ENCODE measurements at regions not wholly inside any gene's neighbourhood (a gene's known extent, or its start where the extent isn't known, plus 50 kb on each side); places are given as distances from the start of the nearest gene placed in this dataset.
A peak's percentile ranks its signal among the peaks of the same experiment; 100 is the strongest.
"Not testable (repeated sequence)": the region's sequence is repeated elsewhere in the genome, so short reads cannot be mapped to it uniquely, and the experiment has no call there.

DNA sequence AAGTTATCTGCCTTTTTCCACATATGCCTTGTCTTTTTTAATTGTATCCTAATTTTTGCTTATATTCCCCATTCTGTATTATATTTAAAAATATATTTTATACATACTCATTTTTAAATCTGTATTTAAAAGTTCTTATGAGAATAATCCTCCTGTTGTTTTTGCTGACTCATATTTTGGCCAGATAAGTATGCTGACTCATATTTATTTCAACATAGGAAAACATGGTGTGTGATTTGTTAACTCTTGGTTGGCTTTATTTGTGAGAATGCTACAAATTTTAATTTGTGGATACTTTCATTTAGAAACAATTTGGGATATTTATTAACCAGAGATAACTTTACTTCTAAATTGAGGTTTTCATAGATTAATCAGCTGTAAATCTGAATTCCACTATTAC lies 587.7 kb downstream of the CPS1 start:
- DNase-seq (ENCODE audit: low spot score), result peak; percentile 34

DNA sequence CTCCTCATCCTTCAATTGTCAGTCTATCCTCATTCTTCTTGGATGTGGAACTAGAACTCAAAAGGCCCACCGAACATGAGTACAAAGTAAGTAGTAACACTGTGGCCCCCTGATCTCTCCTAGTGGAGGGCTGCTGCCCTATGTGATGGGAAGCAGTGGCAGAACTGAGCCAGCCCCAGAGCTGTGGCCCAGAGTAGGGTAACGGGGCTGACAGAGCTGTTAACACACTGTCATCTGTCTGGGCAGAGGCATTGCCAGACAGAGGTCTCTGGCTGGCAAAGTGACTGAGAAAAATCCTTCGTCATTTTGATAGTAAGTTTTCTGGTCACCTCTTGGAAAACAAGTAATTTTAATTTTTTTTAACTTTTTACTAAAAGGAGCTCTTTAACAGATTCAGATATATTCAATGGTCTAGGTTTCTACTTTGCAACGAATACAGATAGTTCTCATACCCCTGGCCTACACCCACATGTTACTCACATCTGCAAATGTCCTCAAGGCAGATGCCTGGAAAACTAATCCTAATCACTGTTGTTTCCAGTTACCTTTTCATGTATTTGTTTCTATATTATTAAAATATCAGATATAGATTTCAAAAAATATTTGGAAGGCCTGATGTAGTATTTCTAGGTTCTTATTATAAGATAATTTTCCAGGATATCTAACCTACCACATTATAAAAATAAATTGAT lies 588.7 kb downstream of the CPS1 start:
- DNase-seq (ENCODE audit: low spot score), result no peak

DNA sequence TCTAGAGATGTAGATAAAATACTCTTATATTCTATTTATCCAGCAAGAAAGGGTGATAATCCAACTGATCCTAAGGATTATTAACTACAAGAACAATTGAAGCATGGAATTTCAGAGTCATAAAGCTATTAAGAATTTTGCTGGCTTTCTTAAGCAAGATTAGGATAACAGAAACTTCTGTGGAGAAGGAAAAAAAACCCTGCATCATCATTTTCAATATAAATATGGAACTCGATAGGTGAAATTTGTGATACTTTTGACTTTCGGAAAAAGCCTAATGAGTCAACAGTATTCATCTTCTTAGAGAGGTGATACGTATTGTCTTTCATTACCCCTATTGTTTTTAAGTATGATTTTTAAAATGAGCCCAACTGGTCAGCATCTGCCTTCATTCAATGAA lies 593.3 kb downstream of the CPS1 start:
- no peak for DNase-seq (ENCODE audit: low spot score)

DNA sequence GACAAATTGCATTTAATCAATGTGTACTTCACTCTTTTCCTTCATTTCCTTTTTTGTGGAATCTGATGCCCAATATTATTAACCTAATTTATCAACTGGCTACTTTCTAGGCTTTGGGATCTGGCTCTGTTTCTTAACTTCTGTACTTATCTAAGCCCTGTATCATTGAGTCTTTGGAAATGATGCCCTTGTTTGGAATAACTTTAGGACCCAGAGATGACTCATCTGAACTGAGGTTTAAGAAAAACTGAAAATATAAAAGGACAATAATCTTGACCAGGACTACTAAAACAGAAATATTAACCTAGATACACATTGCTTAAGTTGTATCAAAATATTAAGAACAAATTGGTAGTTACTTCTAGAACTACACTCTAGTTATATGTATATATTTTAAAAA lies 600.8 kb downstream of the CPS1 start:
- DNase-seq (ENCODE audit: low spot score), result no peak

DNA sequence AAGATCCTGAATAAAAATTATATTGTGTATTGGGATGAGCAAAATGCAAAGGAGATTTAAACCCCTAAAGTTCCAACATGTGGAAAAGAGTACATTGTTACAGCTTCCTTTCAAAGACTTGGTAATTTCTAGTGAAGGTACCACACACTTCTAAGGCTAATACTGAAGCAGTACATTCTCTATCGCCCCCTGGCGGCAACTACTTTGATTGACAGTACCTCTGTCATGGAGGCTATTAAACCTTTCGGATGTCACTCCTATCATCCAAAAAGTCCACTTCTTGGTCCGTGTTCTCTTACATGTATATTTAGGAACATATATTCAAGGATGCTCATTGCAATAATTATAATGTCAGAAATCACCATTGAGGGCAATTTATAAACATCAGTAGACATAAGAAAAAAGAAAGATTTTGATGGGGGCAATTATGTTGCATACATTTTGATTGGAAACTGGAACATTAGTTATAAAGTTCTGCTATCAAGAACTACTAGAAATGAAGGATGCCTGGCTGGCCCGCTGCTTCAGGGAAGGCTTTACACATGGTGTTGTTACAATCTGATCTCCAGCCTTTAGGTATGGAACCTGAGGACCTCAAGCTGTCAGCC lies 601.6 kb downstream of the CPS1 start:
- peak; percentile 68 for DNase-seq (ENCODE audit: low spot score)

DNA sequence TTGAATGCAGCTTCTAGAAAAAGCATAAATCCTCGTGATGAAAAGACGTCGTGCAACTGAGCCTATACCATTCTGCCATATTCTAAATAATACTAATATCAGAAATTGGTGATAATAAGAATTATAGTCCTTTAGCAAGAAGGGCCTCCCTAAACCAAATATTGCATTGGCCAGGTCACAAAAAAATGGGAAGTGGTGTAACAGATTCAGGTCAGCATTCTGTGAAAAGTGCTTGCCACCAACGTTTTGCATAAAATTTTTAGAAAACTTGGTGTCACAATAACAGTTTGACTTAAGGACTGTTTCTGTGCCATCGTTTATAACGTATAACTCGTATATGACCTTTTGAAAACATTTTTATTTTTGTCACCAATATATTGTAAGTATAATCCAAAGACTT lies 603.6 kb downstream of the CPS1 start:
- DNase-seq (ENCODE audit: low spot score), result no peak

DNA sequence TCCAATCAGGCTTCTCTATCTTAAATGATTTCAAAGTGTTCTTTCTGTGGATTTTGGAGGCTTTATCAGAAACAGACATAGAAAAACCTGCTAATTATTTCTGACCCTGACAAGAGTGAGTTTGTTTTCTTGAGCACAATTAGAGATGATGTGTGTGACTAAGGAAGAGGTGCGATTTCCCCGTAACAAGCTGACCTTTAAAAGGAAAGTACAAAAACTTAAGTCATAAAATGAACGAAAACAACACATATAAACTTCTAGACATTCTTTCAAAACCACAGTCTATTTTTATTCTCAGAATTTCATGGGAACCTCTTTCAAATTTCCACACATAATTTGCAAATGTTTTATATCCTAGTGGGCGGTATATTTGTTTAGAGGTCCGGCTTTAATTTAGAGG lies 604.8 kb downstream of the CPS1 start:
- no peak for DNase-seq (ENCODE audit: low spot score)

DNA sequence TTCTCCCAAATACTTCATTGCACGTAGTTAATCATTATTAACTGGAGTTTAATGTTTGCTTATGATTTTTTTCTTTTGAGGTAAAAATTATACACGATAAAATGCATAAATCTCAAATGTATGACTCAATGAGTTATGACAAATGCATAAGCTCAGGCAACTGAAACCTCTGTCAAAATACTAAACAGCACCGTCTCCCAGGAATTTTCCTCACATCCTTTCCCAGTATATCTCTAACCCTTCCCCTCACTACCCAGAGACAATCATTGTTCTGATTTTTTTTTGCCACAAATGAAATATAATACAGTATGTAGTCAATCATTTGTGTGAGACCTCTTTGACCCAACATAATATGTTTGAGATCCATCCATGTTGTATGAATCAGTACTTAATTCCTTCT lies 606.5 kb downstream of the CPS1 start:
- peak; percentile 16 for DNase-seq (ENCODE audit: low spot score)

DNA sequence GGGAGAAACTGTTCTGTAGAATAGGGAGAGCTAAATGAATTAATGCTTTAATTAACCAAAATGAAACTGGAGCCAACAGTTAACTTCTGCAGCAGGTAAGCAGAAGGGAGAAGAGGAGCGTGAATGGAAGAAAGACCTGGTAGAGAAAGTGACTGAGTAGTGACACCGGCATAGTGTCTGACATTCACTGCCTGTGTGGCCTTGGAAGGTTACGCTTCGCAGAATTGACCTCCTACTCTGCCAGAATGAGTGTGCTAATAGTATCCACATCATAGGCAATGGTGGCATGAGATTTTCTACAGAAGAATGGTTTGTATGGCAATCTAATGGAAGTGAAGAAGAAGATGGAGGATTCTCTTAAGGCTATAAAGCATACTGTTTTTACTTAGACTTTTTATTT lies 614.4 kb downstream of the CPS1 start:
- no peak for DNase-seq (ENCODE audit: low spot score)

DNA sequence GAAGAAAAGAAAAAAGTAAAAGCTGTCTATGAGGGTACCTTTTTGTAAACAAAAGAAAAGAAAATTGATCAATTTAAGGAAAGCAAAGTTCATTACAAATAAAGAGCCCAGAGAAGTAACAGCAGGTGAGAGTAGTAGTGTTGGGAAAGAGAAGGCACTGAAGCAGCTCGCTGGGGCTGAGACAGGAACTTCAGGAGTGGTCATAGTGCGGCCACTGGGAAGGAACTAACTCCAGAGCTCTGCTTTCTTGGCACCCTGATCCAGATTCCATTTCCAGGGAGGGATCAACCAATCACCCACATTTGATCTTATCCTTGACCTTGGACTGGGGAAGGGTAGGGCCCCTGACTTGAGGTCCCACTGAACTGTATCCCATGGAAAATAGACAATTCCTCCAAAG lies 617.6 kb downstream of the CPS1 start:
- no peak for DNase-seq (ENCODE audit: low spot score)

DNA sequence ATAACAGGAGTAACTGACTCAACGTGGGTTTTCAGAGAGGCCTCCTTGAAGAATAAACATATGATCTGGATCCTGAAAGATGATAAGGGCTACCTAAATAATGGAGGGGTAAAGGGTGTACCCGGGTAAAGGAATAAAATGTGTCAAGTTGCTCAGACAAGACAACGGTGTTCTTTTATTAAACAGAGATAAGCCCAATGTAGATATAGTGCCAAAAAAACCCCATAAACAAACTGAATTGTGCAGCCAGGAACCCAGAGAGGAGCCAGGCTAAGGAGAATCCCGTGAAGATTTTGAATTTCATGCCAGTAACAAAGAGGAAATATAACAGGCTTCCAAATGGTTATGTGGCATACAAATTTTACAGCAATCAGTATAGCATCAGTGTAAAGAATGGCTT lies 618.2 kb downstream of the CPS1 start:
- DNase-seq (ENCODE audit: low spot score), result no peak

DNA sequence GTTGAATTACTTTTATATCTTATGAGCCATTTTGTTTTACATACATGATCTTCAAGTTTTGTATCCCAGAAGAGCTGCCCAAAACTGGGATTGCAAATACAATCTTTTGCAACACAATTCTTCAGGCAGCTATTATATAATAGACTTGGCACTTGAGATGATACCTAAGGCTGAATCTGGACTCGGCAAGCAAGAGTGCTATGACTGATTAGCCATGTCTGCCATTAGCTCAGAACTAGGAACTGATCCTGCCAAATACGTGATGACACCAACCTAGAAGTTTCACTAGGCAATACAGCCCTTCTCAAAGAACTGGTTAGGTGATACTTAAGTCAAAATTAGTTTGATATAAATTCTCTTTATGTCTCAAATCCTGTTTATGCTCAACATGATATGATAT lies 619.6 kb downstream of the CPS1 start:
- DNase-seq (ENCODE audit: low spot score), result no peak

DNA sequence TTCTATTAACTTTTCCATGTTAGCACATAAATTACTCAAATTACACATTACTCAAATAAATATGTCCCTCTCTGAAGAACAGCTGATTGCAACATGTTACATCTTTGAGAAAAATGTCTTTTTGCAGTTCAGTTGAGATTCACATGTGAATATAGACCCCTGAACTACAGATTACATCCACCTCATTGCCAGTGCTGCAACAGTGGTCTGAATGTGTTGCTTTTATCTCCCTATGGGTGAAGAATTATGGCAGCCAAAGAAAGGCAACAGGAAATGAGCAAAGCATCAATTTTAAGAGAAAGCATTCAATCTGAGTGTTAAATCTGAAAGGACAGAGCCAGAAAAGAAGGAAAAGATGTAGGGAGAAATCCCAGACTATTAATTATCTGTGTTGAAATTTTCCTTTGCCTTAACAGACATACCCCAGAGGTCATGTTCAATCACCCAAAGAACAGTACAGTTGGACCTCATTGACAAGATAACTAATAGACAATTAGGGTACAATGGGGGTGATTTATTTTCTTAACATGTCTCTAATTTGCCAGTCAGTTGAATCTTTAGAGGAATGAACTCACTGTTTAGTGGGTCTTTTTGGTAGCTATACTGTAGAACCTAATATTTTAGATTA lies 620.2 kb downstream of the CPS1 start:
- no peak for DNase-seq (ENCODE audit: low spot score)

DNA sequence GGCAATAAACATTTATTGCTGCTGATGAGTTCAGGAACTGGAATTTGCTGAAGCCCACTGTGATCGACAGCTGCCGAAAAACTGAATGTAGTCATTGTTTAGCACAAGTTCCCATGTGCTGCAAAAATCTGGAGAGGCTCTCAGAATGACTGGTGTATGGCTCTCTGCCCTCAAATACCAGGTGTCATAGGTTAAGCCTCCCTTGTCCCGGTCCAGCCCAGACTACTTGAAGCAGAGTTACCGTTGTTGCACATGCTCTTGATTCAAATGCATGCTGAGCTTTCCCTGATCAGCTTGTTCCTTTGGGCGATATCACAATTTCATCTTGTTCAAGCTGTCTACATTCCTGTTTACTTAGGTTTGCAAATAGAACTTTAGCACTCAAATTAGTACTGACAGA lies 625.2 kb downstream of the CPS1 start:
- DNase-seq (ENCODE audit: low spot score), result no peak

DNA sequence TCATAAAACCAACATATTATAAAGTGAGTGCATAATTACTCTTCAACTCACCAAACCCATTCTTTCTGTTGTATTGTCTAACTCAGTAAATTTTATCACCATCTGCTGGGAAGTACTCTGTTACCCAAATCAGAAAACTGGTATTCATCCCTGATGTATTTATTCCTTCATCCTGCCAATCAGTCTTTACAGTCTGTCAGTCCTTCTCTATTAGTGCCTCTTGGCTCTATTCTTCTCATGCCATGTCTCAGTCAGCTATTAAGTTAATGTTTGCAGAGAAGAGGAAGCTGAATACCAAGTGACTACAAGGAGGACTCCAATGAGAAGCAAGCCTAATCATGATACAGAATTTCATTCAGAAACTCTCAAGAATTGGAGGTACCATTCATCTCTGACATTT lies 631.2 kb downstream of the CPS1 start:
- DNase-seq (ENCODE audit: low spot score), result no peak

DNA sequence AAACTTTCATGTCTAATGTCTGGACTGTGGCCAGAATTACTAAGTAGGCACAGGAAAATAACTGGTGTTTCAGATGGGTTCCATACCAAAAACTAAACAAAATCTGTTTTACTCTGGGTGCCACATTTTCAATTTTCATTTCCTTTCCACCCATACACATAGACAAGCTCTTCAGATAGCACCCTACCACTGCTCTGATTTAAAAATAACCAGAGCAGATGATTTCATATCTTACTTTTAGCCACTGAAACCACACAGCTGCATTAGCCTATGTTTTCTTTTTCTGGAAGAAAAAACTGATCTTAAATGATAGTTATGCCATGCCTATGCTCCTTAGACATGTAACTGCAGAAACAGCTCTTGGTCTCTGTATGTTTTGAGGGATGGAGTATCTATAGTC lies 647.6 kb downstream of the CPS1 start:
- no peak for DNase-seq (ENCODE audit: low spot score)

DNA sequence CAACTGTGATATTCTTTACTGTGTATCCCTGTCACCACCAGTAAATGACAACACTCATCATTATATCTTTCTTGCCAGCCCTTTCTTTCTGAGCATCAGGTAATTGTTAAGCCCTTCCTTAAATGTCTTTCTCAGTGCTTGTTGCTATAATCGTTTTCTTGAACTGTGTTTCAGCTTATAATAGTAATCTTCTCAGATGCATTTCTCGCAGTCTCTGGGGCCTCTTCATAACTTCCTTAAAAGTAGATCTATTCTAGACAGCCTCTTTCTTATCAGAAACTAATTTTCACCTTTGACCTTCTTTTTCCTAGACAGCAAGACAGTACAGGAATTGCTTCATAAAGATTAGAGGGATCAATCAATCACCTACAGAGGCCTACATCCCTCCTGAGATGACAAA lies 648.1 kb downstream of the CPS1 start:
- DNase-seq (ENCODE audit: low spot score), result no peak

DNA sequence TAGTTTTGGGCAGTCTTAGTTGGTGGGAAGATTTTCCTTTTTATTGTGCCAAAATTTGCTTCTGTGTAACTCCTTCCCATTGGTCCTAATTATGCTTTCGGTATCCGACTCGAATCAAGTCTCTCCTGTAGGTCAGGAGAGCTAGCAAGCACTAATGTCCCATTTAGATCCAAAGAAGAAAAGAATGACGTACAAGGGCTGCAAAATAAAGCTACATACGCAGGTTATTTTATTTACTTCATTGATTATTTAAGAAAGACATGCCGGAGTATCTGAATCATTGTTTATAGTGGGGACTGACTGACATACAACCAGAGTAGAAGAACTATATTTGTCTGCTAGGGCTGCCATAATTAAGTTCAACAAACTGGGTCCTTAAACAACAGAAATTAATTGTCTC lies 648.5 kb downstream of the CPS1 start:
- DNase-seq (ENCODE audit: low spot score), result no peak

DNA sequence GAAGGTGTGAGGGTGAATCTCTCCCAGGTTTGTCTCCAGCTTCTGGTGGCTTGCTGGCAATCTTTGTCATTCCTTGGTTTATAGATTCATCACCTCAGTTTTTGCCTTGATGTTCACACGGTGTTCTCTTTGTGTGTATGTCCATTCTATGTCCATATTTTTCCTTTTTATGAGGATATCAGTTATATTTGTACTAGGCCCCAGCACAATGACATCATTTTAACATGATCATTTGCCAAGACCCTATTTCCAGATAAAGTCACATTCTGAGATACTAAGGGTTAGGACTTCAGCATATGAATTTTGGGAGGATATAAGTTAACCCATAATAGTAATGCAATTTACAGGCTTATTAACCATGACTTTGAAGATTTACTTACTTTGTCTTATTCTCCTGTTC lies 649.0 kb downstream of the CPS1 start:
- no peak for DNase-seq (ENCODE audit: low spot score)

DNA sequence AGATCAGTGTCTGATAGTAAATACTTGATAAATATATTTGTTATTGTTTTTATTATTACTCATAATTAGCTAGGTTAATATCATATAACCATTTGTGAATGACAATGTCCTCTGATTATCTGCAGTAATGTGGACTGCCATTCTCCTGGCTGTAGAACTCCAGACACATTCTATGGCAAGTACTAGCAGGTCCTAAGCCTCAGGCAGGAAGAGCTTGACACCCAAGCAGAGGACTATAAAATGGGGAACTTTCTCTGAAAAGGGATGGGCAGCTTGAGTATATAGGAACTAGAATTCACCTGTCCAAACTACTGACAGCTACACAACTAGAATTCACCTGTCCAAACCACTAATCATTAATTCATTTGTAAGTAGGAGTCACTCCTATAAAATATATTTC lies 649.4 kb downstream of the CPS1 start:
- DNase-seq (ENCODE audit: low spot score), result no peak

DNA sequence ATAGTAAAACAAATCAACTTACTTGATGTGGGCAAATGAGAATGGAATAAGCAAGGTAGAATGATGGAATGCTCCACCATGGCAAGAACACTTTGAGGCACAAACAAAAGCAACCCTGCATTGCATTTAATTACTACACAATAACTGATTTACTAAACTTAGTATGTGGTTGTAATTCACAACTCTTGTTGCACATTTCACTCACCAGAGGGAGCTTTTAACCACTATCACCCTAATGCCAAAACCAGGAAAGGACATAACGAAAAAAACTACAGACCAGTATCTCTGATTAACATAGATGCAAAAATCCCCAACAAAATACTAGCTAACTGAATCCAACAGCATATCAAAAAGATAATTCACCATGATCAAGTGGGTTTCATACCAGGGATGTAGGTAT lies 659.8 kb downstream of the CPS1 start:
- DNase-seq (ENCODE audit: low spot score), result peak; percentile 39

DNA sequence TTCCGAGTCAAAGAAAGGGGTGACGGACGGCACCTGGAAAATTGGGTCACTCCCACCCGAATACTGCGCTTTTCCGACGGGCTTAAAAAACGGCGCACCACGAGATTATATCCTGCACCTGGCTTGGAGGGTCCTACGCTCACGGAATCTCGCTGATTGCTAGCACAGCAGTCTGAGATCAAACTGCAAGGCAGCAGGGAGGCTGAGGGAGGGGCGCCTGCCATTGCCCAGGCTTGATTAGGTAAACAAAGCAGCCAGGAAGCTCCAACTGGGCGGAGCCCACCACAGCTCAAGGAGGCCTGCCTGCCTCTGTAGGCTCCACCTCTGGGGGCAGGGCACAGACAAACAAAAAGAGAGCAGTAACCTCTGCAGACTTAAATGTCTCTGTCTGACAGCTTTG lies 663.1 kb downstream of the CPS1 start:
- DNase-seq (ENCODE audit: low spot score), result not testable (repeated sequence)

DNA sequence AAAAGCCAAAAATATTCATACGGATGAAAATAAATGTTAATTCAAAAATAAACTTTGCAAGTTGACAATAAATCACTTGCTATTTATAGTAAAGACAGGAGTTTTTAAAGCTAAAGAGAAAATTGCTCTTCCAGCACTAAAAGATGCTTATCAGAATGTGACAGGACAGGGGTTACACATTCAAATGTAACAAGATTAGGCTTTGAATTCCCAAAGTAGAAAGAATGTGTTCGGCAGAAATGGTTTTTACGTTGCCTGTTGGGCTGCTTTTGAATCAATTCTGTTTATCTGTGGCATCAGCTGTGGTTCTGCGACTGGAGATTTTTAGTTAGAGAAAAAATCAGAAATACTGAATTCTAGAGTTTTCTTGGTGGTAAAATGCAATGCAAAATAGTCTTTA lies 669.4 kb downstream of the CPS1 start:
- DNase-seq (ENCODE audit: low spot score), result no peak

DNA sequence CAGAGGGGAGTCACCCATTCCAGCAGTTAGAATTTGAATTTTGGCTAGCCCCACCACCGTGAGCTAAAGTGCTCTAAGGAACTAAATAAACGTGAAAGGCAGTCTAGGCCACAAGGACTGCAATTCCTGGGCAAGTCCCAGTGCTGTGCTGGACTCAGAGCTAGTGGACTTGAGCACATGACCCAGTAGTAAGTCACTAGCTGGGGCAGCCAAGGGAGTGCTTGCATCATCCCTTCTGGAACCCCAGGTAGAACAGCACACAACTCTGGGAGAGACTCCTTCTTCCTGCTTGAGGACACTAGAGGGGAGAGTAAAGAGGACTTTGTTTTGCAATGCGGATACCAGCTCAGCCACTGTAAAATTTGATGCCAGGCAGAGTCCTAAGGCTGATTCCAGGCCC lies 672.2 kb downstream of the CPS1 start:
- DNase-seq (ENCODE audit: low spot score), result peak; percentile 27

Data from kidney tubule cell (primary cell).